GM18519 (cell line): ENCODE measurements at regions not wholly inside any gene's neighbourhood (a gene's known extent, or its start where the extent isn't known, plus 50 kb on each side); places are given as distances from the start of the nearest gene placed in this dataset.
"Not testable (repeated sequence)": the region's sequence is repeated elsewhere in the genome, so short reads cannot be mapped to it uniquely, and the experiment has no call there.

Experiments
- ATAC-seq: cut with Tn5 transposase; IDR thresholded peaks from one replicate; pipeline ENCODE4 v1.9.1; 2021; ENCODE audit warnings: mild to moderate bottlenecking, moderate library complexity; ENCODE audit not compliant: unreplicated experiment, low FRiP score

GRCh38 chr11:90556026-90556425 lies 333.2 kb upstream of the CHORDC1 start:
- no peak for ATAC-seq

- no peak for ATAC-seq
Measured at GRCh38 chr11:90555477-90555876, 332.6 kb upstream of the CHORDC1 start.

GRCh38 chr11:90542092-90542491 lies 319.2 kb upstream of the CHORDC1 start:
- no peak for ATAC-seq

GRCh38 chr11:90536301-90536700 lies 313.5 kb upstream of the CHORDC1 start:
- ATAC-seq, result no peak

GRCh38 chr11:90532125-90532524 lies 309.3 kb upstream of the CHORDC1 start:
- no peak for ATAC-seq

GRCh38 chr11:90531001-90531400 lies 308.2 kb upstream of the CHORDC1 start:
- no peak for ATAC-seq

GRCh38 chr11:90525962-90526361 lies 303.1 kb upstream of the CHORDC1 start:
- ATAC-seq, result no peak

- no peak for ATAC-seq
Measured at GRCh38 chr11:90512846-90513245, 290.0 kb upstream of the CHORDC1 start.

GRCh38 chr11:90510839-90511238 lies 288.0 kb upstream of the CHORDC1 start:
- ATAC-seq, result no peak

GRCh38 chr11:90500922-90501568 lies 278.2 kb upstream of the CHORDC1 start:
- ATAC-seq, result no peak

- ATAC-seq, result no peak
Measured at GRCh38 chr11:90496722-90497121, 273.9 kb upstream of the CHORDC1 start.

GRCh38 chr11:90493379-90493778 lies 270.5 kb upstream of the CHORDC1 start:
- ATAC-seq, result no peak

- no peak for ATAC-seq
Measured at GRCh38 chr11:90491466-90491865, 268.6 kb upstream of the CHORDC1 start.

GRCh38 chr11:90476442-90477007 lies 253.7 kb upstream of the CHORDC1 start:
- peak; percentile 69 for ATAC-seq

GRCh38 chr11:90468923-90469322 lies 246.1 kb upstream of the CHORDC1 start:
- ATAC-seq, result no peak

- ATAC-seq, result no peak
Measured at GRCh38 chr11:90465553-90465952, 242.7 kb upstream of the CHORDC1 start.

- ATAC-seq, result not testable (repeated sequence)
Measured at GRCh38 chr11:90455347-90455920, 232.6 kb upstream of the CHORDC1 start.

GRCh38 chr11:90453525-90453924 lies 230.7 kb upstream of the CHORDC1 start:
- ATAC-seq, result no peak

GRCh38 chr11:90449606-90450005 lies 226.8 kb upstream of the CHORDC1 start:
- no peak for ATAC-seq

- ATAC-seq, result no peak
Measured at GRCh38 chr11:90448256-90448655, 225.4 kb upstream of the CHORDC1 start.

GRCh38 chr11:90447618-90448017 lies 224.8 kb upstream of the CHORDC1 start:
- ATAC-seq, result no peak

GRCh38 chr11:90446207-90446606 lies 223.4 kb upstream of the CHORDC1 start:
- ATAC-seq, result no peak
